Right atrium auricular region (tissue), 2 donors: ENCODE measurements at regions not wholly inside any gene's neighbourhood (a gene's known extent, or its start where the extent isn't known, plus 50 kb on each side); places are given as distances from the start of the nearest gene placed in this dataset.
A peak's percentile ranks its signal among the peaks of the same experiment; 100 is the strongest.

Experiments used
- DNase-seq: peaks from one replicate; pipeline ENCODE4 v3.0.0-alpha.2; 2019; ENCODE audit warnings: low spot score
- H3K27ac ChIP-seq, 2 donors: fragments of 200-600 bp; sonication (generic); 1 replicate in 1 of 2; 2 replicates in 1 of 2; pipeline ENCODE4 v1.5.1; 2016 to 2019
- H3K27me3 ChIP-seq, 2 donors: fragments of 200-600 bp; sonication (generic); one replicate each; pipeline versions ENCODE4 v1.5.1 to v1.6.0; 2017 to 2019
- H3K36me3 ChIP-seq: fragments of 200-600 bp; sonication (generic); one replicate; pipeline ENCODE4 v1.5.1; 2016
- H3K4me1 ChIP-seq, 2 donors: fragments of 200-600 bp; sonication (generic); one replicate each; pipeline versions ENCODE4 v1.5.1 to v1.6.0; 2017 to 2019
- H3K4me3 ChIP-seq, 2 donors: fragments of 200-600 bp; sonication (generic); 1 replicate in 1 of 2; 2 replicates in 1 of 2; pipeline ENCODE4 v1.5.1; 2017 to 2019; ENCODE audit warnings: mild to moderate bottlenecking in 1 of 2, moderate library complexity in 1 of 2
- H3K9me3 ChIP-seq, 2 donors: fragments of 200-600 bp; sonication (generic); one replicate each; pipeline ENCODE4 v1.5.1; 2019
- CTCF ChIP-seq, 2 donors: fragments of 200-600 bp; sonication (generic); IDR thresholded peaks; one replicate each; pipeline ENCODE4 v1.5.1; 2019; ENCODE audit warnings: antibody characterized with exemption in 2 of 2

- Histone ChIP-seq H3K27me3 (peaks cover 9 to 21% of the 10 kb centered on the region in 2 donors), H3K4me1 (peaks cover 0 to 20% of the 10 kb centered on the region in 2 donors), H3K4me3 (peak overlapping the region; percentile 30 to 53), H3K27ac (peak overlapping the region; percentile 54 to 57), H3K9me3 (no peaks in the 10 kb centered on the region), H3K36me3 (no peaks in the 10 kb centered on the region)
- DNase-seq, result no peak
- TF ChIP-seq CTCF (IDR thresholded peaks at IDR 0.05), result no peak
Observed at GRCh38 chr2:45169339-45170190, 160.3 kb upstream of the SIX2 start.

DNA sequence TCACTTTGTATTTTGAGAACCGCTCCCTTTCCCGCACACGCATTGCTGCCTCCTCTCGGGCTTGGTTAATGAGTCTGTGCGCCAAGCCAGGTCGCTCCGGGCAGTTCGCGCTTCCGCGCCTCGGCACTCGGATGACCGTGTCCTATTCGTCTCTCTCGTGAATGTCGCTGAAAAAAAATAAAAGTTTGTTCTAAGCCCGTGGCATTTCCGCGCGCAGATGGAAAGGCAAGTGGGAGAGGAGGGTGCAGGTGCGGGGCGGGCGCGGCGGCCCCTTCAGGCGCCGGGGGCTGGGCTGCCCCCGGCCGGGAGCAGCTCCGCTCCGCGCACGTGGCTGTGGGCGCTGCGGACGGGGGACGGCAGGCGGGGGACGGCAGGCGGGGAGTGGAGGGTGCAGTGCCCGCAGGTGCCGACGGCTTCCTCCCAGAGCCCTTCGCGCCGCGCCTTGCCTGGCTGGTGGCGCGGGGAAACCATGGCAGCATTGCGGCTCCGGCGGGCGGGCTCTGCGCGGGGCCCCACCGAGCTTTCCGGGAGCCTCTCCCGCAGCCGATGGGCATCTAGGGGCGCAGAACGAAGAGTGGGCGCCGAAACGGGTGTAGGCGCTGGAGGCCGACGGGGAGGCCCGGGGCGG lies 159.6 kb upstream of the SIX2 start:
- H3K4me1 ChIP-seq, result peaks cover 0 to 20% of the 10 kb centered on the region in 2 donors
- H3K9me3 ChIP-seq, result no peaks in the 10 kb centered on the region
- no peak for TF ChIP-seq CTCF (IDR thresholded peaks at IDR 0.05)
- H3K27ac ChIP-seq, result peak overlapping the region; percentile 54 to 57
- peaks cover 9 to 21% of the 10 kb centered on the region in 2 donors for H3K27me3 ChIP-seq
- H3K4me3 ChIP-seq, result peak overlapping the region; percentile 30 to 53
- no peaks in the 10 kb centered on the region for H3K36me3 ChIP-seq
- DNase-seq, result no peak

DNA sequence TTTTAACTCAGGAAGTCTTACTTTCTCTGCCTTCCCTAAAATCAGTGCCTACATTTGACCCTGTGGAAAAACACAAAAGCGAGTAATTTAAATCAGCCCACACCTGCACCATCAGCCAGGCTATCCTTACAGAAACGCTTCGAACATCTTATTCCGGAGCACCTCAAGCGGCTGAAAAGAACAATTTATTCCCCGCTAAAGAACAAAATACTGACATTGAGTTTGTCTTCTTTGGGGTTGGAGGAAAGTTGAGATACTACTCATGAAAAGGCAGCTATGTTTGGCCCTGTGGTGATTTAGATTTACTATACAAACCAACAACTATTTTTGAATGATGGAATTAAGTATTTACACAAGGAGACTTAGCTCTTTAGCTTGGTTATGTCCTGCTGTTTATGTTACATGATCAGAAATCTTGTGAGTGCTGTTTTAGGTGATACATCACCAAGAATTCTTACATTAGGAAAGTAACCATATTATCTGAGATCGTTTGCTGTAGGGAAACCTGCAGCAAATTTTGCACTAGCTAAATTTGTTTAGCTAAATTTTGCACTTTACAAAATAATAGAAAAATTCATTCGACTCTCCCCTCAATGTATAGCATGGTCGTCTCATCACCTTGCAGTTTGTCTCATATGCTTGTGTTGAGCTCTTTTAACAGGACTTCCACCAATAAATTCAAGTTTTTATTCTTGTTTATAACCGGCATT lies 158.8 kb upstream of the SIX2 start:
- Histone ChIP-seq H3K27me3 (peaks cover 9 to 21% of the 10 kb centered on the region in 2 donors), H3K4me1 (peaks cover 0 to 20% of the 10 kb centered on the region in 2 donors), H3K27ac (no peak overlapping the region), H3K36me3 (no peaks in the 10 kb centered on the region), H3K4me3 (peak overlapping the region in 1 of 2 donors; percentile 53), H3K9me3 (no peaks in the 10 kb centered on the region)
- no peak for TF ChIP-seq CTCF (IDR thresholded peaks at IDR 0.05)
- DNase-seq, result no peak

DNA sequence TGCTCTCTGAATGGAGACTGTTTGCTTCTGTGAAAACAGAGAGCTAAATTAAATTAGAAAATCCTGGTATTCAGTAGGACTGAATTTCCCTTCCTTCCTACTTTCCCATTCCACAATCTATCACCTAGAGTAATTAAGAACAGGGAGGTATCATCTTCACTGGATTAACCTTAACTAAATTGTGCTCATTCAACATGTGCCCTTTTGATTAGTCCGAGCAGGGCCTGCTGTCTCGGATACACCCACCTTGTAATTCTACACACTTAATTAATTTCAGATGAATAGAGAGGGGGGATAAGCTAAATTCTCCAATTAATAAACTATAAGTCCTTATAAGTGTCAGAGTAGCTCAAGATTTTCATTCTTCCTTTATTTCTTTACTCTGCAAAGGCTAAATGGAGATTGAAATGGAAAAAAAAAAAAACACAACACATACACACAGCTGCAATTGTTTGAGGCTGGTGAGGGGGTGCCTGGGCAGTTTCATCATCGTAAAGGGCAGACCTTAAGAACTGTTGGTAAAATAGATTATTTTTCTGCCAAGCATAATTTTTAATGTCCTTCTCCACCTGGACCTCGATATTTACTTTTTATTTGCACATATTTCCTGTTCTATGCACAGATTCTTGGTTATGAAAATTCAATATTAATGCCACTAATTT lies 157.1 kb upstream of the SIX2 start:
- Histone ChIP-seq H3K27ac (no peak overlapping the region), H3K9me3 (no peaks in the 10 kb centered on the region), H3K4me1 (peaks cover 0 to 20% of the 10 kb centered on the region in 2 donors), H3K4me3 (no peak overlapping the region), H3K36me3 (no peaks in the 10 kb centered on the region), H3K27me3 (peaks cover 9 to 21% of the 10 kb centered on the region in 2 donors)
- no peak for TF ChIP-seq CTCF (IDR thresholded peaks at IDR 0.05)
- no peak for DNase-seq

GRCh38 chr2:45162711-45163110 lies 153.5 kb upstream of the SIX2 start:
- Histone ChIP-seq H3K27ac (no peak overlapping the region), H3K27me3 (peaks cover 0 to 3% of the 10 kb centered on the region in 2 donors), H3K36me3 (no peaks in the 10 kb centered on the region), H3K4me1 (no peaks in the 10 kb centered on the region), H3K4me3 (no peak overlapping the region), H3K9me3 (no peaks in the 10 kb centered on the region)
- no peak for DNase-seq
- TF ChIP-seq CTCF (IDR thresholded peaks at IDR 0.05), result no peak
